ENCODE measurements at regions not wholly inside any gene's neighbourhood (a gene's known extent, or its start where the extent isn't known, plus 50 kb on each side); places are given as distances from the start of the nearest gene placed in this dataset.

DNA sequence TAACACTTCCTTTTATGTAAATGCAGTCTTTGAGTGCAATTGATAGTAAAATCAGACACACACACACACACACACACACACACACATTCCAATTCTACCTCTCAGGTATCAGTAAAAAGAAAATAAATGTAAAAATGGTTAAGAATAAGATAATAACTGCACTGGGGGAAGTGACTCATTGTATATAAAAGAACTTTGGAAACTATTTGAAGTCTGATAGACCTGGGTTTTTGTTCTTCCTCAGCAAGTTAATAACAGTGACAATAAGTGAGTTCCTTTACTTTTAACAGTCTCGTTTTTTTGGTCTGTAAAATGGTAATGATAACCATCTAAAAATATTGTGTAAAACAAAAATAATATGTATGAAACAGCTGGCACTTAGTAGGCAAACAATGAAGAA lies 1815.0 kb downstream of the MRPL39 start:
- Histone ChIP-seq H3K36me3 (ENCODE audit: low read depth) (no peaks in the 10 kb centered on the region), H3K9me3 (ENCODE audit: severe bottlenecking) (no peaks in the 10 kb centered on the region), H3K27me3 (ENCODE audit: insufficient read depth, poor library complexity, severe bottlenecking) (no peaks in the 10 kb centered on the region), H3K4me1 (ENCODE audit: insufficient read depth, poor library complexity, severe bottlenecking) (no peaks in the 10 kb centered on the region), H3K4me3 (ENCODE audit: severe bottlenecking) (no peak overlapping the region), H3K27ac (ENCODE audit: poor library complexity, severe bottlenecking) (no peak overlapping the region)
- ATAC-seq (ENCODE audit: low read depth) (no peak), DNase-seq (ENCODE audit: low spot score) (no peak)
- TF ChIP-seq, protein P1, sequence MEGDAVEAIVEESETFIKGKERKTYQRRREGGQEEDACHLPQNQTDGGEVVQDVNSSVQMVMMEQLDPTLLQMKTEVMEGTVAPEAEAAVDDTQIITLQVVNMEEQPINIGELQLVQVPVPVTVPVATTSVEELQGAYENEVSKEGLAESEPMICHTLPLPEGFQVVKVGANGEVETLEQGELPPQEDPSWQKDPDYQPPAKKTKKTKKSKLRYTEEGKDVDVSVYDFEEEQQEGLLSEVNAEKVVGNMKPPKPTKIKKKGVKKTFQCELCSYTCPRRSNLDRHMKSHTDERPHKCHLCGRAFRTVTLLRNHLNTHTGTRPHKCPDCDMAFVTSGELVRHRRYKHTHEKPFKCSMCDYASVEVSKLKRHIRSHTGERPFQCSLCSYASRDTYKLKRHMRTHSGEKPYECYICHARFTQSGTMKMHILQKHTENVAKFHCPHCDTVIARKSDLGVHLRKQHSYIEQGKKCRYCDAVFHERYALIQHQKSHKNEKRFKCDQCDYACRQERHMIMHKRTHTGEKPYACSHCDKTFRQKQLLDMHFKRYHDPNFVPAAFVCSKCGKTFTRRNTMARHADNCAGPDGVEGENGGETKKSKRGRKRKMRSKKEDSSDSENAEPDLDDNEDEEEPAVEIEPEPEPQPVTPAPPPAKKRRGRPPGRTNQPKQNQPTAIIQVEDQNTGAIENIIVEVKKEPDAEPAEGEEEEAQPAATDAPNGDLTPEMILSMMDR (IDR thresholded peaks at IDR 0.05; ENCODE audit: poor library complexity, severe bottlenecking) = no peak

DNA sequence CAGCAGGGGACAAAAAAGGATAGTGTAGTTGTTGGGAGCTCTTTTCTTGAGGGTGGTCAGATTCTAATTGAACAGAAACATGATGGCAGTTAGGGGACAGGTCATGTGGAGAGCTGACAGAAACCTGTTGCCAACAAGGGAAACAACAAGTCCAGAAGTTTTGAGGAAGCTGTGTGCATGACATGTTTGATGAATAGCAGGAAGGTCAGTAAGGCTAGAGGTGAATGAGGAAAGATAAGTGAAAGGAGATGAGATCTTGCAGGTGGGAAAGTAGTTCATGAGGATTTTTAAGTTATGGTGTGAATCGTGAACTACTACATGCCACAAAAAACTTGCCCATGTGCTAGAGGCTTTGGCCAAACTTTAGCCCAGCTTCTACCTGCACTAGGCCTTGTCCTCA lies 1817.4 kb downstream of the MRPL39 start:
- no peaks in the 10 kb centered on the region for H3K27me3 ChIP-seq (ENCODE audit: insufficient read depth, poor library complexity, severe bottlenecking)
- TF ChIP-seq, protein P1 (IDR thresholded peaks at IDR 0.05; ENCODE audit: poor library complexity, severe bottlenecking) = no peak
- no peaks in the 10 kb centered on the region for H3K36me3 ChIP-seq (ENCODE audit: low read depth)
- no peak overlapping the region for H3K4me3 ChIP-seq (ENCODE audit: severe bottlenecking)
- H3K27ac ChIP-seq (ENCODE audit: poor library complexity, severe bottlenecking) = no peak overlapping the region
- DNase-seq (ENCODE audit: low spot score) = no peak
- H3K9me3 ChIP-seq (ENCODE audit: severe bottlenecking) = no peaks in the 10 kb centered on the region
- no peak for ATAC-seq (ENCODE audit: low read depth)
- H3K4me1 ChIP-seq (ENCODE audit: insufficient read depth, poor library complexity, severe bottlenecking) = no peaks in the 10 kb centered on the region

DNA sequence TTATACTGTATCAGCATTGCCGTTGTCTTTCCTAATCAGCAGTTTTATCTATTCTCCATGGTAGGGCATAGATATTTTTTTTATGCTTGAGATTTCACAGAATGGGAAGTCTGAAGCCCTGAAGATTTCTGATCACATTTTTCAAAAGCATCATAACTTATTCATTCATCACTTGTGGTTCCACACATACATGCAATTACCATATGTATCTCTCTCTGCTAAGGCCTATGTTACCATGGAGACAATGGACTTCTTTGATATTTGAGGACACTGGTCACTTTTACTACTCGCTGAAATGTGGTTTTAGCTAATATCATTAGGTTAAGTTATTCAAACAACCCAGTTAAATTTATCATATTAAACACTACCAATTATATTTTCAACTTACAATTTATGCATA lies 1827.0 kb downstream of the MRPL39 start:
- ATAC-seq (ENCODE audit: low read depth) = no peak

DNA sequence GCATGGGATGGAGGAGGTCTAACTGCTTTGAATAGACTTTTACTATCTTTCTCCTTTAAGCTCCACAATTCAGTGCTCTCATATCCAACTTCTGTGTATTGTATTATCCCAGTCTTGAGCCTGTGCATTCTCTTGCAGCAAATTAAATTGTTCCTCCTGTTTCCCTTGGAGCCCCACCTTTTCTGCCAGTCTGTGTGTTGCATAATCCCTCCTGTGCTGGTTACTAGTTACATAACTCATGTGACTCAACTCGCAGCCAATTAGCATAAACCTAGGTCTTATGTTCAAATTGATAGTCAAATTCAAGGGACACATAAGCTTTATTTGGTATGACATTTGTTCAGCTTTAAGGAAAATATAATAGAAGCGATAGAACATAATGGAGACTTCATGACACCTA lies 1863.5 kb downstream of the MRPL39 start:
- DNase-seq (ENCODE audit: low spot score) (no peak), ATAC-seq (ENCODE audit: low read depth) (no peak)
- no peak overlapping the region for H3K27ac ChIP-seq (ENCODE audit: poor library complexity, severe bottlenecking)
- H3K9me3 ChIP-seq (ENCODE audit: severe bottlenecking) = no peaks in the 10 kb centered on the region
- H3K36me3 ChIP-seq (ENCODE audit: low read depth) = no peaks in the 10 kb centered on the region
- TF ChIP-seq, protein P1 (IDR thresholded peaks at IDR 0.05; ENCODE audit: poor library complexity, severe bottlenecking) = no peak
- no peaks in the 10 kb centered on the region for H3K4me1 ChIP-seq (ENCODE audit: insufficient read depth, poor library complexity, severe bottlenecking)
- H3K27me3 ChIP-seq (ENCODE audit: insufficient read depth, poor library complexity, severe bottlenecking) = peaks cover 3% of the 10 kb centered on the region
- no peak overlapping the region for H3K4me3 ChIP-seq (ENCODE audit: severe bottlenecking)

More for the DNA sequence above, 1827.0 kb downstream of the MRPL39 start:
- TF ChIP-seq, protein P1 (IDR thresholded peaks at IDR 0.05; ENCODE audit: poor library complexity, severe bottlenecking) = no peak
- H3K4me3 ChIP-seq (ENCODE audit: severe bottlenecking) = no peak overlapping the region
- H3K27me3 ChIP-seq (ENCODE audit: insufficient read depth, poor library complexity, severe bottlenecking) = no peaks in the 10 kb centered on the region
- H3K36me3 ChIP-seq (ENCODE audit: low read depth) = no peaks in the 10 kb centered on the region
- no peak for DNase-seq (ENCODE audit: low spot score)
- no peaks in the 10 kb centered on the region for H3K9me3 ChIP-seq (ENCODE audit: severe bottlenecking)
- H3K4me1 ChIP-seq (ENCODE audit: insufficient read depth, poor library complexity, severe bottlenecking) = no peaks in the 10 kb centered on the region
- H3K27ac ChIP-seq (ENCODE audit: poor library complexity, severe bottlenecking) = no peak overlapping the region

DNA sequence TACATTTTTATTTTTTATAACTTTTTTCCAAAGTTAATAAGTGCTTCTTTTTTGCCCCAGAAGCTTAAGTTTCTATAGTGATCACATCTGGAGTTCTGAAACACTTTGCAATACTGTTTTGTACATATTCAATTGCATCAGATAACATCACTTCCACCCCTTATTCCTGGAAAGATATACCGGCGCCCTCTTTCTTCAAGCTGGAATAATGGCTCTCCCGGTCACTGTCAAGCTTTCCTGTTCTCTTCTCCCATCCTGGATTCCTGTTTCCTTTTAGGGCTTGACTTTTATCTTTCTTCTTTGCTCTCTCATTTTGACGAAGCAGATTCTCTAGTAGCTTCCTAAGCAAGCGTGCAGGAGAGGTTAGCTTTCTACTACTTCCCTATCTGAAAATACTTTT lies 1866.8 kb downstream of the MRPL39 start:
- ATAC-seq (ENCODE audit: low read depth) = no peak
- Histone ChIP-seq H3K4me1 (ENCODE audit: insufficient read depth, poor library complexity, severe bottlenecking) (no peaks in the 10 kb centered on the region), H3K27ac (ENCODE audit: poor library complexity, severe bottlenecking) (no peak overlapping the region), H3K36me3 (ENCODE audit: low read depth) (no peaks in the 10 kb centered on the region), H3K27me3 (ENCODE audit: insufficient read depth, poor library complexity, severe bottlenecking) (peaks cover 7% of the 10 kb centered on the region), H3K4me3 (ENCODE audit: severe bottlenecking) (no peak overlapping the region), H3K9me3 (ENCODE audit: severe bottlenecking) (no peaks in the 10 kb centered on the region)
- TF ChIP-seq, protein P1 (IDR thresholded peaks at IDR 0.05; ENCODE audit: poor library complexity, severe bottlenecking) = no peak
- DNase-seq (ENCODE audit: low spot score) = no peak

All from RWPE2 (cell line).